ENCODE measurements at regions not wholly inside any gene's neighbourhood (a gene's known extent, or its start where the extent isn't known, plus 50 kb on each side); places are given as distances from the start of the nearest gene placed in this dataset.
"Not testable (repeated sequence)": the region's sequence is repeated elsewhere in the genome, so short reads cannot be mapped to it uniquely, and the experiment has no call there.

DNA sequence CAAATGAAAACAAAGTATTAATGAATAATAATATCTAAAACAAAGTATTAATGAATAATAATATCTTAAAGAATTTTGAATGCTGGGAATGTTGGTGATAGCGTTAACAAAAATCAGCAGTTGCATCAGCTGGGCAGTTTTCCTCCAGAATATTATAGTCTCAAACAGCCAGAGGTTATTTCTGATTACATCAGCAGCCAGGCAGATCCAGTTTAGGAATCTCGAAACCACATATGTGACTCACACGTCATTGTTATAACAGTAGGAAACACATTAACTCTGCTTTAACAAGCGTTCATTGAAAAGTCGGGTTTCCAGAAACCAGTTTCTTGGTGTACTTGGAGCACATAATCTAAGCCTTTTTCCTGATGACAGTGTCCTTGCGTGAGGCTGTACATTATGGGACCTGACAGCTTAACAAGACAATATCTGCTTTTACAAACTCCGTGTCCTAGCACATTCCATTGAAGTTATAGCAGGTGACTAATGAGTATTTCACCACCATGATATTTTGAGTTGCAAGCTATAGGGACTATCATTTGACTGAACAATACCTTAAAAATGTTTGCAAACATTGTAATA is 559.5 kb upstream of the KLF4 start:
- DNase-seq = no peak

DNA sequence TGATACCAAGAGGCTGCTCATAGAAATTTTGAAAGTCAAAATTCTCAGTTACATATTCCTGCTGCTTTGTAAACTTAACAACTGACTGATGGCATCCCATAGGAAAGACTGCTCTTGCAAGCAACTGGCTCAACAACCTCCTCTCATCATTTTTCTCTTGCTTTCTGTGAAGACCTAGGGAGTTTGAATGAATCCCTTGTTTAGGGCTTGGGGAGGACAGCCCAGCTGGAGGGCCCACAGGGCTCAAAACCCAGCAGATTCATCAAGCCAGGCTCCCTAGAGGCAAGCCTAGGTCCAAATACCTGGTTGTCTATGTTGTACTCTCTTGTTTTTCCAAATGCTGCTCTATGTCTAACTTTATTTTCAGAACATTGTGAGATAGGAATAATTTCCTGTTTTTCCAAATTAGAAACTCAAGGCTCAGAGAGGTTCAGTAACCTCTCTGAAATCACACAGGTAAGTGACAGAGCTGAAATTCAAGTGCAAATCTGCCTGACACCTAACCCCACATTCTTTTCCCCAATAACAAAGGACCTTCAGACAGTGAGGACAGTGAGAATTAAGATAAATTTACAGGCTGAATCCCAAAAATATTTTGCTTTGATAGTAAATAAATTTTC is 558.9 kb upstream of the KLF4 start:
- DNase-seq = no peak

DNA sequence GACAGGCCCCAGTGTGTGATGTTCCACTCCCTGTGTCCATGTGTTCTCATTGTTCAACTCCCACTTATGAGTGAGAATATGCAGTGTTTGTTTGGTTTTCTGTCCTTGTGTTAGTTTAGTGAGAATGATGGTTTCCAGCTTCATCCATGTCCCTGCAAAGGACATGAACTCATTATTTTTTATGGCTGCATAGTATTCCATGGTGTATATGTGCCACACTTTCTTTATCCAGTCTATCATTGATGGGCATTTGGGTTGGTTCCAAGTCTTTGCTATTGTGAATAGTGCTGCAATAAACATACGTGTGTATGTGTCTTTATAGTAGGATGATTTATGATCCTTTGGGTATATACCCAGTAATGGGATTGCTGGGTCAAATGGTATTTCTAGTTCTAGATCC is 558.2 kb upstream of the KLF4 start:
- DNase-seq = not testable (repeated sequence)

DNA sequence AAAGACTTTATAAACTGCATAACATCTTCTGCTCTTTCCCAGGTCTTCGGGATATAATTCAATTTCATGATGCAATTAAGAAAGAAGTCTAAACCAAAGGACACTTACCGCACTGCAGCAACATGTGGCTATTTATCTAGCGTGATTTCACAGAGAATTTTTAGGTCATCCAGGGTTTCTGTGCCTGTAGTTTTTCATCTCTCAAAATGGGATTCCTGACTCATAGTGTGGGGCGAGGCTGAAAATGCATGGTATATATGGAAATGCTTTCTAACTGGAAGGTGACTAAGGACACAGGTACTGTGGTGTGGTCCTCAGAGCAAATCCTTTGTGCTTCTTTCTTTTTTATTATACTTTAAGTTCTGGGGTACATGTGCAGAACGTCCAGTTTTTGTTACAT is 557.7 kb upstream of the KLF4 start:
- DNase-seq = no peak

DNA sequence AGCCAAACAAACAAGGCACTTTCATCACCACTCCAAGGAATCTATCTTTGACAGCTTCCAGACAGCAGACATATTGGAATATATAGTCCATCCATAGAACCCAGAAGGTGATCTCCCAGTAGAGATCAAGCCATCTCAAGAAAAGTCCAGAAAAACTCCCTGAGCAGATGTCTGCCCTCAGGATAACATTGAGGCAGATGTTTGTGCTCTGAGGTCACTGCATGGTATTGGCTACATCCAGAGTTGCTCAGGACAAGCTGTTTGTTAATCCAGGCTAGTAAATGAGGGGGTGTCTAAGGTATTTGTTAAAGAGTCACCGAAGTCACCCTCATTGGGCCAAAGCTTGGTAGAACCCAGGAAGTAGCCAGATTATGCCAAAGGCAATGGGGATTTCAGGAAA is 556.3 kb upstream of the KLF4 start:
- no peak for DNase-seq

DNA sequence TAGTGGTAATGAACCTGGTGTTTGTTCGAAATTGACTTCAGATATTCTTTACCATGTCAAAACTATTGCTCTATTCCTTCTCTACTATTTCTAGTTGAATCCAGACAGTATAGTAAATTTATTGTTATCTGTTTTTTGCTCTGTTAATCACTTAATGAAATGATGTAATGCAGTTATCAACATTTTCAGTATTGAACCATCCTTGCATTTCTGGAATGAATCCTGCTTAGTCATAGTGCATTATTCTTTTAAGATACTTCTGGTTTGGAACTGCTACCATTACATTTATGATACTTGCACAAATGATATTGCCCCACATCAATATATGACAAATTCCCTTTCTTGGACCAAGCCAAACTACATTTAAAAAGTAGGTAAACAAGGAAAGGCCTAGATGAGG is 554.0 kb upstream of the KLF4 start:
- no peak for DNase-seq

DNA sequence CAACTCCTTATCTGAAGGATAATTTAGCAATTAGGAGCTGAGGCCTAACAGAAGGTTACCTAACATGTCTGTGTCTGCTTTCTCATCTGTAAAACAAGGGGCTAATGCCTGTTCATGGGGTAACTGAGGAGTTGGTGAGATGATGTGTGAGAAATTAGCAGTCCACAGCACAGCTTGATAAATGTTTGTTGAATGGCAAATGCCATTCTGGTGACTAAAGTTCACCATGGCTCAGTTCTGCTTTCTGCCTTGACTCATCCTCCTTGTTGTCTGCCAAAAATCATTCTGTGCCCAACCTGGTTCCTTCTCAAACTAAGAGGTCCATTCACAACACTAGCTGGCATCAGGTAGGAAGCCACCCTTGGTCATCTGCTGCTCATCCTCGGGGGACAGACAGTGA is 552.0 kb upstream of the KLF4 start:
- DNase-seq = no peak

DNA sequence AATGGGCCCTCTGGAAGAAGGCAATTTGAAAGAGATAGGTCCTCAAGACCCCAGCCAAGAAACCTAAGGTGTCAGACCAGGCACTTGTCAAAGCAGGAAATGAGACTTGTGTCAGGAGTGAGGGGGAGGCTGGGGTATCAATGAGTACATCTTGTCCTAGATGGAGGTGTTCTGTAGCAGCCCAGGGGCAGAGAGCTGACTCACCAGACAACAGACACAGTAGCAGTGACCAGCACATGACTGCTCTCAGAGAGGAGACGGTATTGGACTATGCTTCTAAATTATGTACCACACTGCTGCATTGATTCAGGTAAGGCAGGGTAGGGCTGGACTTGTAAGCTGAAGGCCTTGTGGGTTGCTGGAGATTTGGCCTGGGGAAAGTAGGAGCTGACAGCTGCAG is 551.2 kb upstream of the KLF4 start:
- no peak for DNase-seq

DNA sequence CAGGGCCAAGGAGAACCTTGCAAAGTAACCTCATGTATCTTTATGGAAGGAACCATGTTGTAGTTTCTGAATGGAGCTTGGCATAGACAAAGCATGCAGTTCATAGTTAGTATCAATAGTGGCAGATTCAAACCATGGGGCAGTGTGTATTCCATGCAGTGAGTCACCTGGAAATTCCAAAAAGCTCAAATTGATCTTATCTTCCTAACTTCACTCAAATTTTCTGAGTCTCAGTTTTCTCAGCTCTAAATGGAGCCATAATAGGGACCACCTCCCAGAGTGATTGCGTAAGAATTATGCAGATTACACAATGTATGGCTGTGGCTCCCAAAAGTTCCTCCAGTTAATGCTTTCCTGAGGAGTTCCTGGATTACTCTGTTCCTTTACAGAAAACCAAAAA is 549.9 kb upstream of the KLF4 start:
- no peak for DNase-seq

DNA sequence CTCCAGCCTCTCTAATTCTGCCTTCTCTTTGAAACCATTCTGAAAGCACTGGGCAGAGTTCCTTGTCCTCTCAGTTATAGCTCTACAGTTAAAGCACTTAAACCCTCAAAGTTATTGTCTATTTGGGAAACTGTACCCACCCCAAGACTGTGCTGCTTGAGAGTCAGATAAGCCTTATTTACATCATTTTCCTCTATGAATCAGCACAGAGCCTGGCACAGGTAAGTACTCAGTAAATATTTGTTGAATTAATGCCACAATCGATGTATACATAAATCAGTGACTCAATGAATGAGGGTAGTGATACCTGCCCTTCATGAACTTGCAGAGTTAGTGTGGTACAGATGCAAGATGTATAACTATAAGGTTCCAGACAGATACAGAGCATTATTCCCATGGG is 549.4 kb upstream of the KLF4 start:
- DNase-seq = no peak

DNA sequence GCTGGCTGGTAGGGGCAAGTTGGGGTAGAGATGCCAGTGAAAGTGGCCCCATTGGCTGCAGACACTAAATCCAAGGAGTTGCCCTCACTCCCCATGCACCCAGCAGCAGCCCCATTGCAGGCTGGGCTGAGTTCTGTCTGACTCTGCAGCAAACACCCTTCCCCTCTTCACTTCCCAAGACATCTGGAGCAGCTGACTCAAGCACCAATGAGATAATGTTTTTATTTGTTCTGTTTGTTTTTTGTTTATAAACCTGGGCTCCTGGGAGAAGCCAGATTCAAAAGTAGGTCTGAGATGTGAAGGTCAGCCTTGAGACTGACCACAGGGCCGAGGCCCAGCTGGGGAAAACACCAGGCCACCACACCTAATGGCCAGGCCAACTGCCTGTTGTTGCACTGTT is 545.9 kb upstream of the KLF4 start:
- no peak for DNase-seq

DNA sequence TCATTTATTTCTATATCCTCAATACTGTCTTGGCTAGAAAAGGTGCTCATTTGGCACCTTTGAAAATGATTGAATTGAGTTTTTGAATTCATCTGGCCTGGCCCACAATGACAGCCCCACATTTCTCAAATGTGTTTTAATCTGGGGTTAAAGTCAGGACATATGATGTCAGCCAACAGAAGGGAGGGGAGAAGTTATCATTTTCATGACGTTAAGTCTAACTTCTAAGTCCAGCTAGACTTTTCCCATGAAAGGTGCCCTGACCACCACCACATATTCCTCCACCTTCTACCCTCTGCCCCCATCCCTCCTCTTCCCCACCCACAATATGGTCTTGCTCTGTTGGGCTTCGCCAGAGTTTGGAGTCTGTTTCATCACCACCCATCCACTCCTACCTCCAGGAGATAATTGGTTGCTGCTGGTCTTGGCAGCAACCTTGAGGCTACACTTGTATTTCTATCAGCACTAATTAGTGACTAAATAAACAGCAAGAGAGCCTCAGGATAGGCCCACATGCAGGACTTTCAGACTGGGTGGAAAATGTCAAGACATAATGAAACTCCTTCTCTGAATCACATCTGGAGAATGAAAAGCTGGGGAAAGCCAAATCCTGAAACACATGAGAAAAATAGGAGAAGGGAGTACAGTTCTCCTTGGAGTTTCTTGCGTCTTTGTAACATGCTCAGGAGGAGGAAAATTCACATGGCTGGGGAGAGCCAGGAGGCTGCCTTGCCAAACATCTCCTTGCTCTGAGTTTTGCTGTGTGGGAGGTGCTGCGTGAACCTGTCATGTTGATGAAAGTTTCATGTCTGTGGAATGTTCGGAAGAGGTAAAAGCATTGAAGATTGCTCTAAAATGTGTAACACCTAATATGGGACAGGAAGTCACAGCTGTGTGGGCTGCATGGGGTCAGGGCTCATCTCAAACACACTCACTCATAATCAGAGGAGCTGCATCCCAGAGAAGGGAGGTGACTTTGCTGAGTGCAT is 544.7 kb upstream of the KLF4 start:
- DNase-seq = no peak

DNA sequence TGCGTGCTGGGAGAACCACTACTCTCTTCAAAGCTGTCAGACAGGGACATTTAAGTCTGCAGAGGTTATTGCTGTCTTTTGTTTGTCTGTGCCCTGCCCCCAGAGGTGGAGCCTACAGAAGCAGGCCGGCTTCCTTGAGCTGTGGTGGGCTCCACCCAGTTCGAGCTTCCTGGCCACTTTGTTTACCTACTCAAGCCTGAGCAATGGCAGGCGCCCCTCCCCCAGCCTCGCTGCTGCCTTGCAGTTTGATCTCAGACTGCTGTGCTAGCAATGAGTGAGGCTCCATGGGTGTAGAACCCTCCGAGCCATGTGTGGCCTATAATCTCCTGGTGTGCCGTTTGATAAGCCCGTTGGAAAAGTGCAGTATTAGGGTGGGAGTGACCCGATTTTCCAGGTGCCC is 542.5 kb upstream of the KLF4 start:
- not testable (repeated sequence) for DNase-seq

DNA sequence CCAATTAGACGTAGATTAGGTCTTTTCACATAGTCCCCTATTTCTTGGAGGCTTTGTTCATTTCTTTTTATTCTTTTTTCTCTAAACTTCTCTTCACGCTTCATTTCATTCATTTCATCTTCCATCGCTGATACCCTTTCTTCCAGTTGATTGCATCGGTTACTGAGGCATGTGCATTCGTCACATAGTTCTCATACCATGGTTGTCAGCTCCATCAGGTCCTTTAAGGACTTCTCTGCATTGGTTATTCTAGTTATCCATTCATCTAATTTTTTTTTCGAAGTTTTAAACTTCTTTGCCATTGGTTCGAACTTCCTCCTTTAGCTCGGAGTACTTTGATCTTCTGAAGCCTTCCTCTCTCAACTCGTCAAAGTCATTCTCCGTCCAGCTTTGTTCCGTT is 541.7 kb upstream of the KLF4 start:
- not testable (repeated sequence) for DNase-seq

DNA sequence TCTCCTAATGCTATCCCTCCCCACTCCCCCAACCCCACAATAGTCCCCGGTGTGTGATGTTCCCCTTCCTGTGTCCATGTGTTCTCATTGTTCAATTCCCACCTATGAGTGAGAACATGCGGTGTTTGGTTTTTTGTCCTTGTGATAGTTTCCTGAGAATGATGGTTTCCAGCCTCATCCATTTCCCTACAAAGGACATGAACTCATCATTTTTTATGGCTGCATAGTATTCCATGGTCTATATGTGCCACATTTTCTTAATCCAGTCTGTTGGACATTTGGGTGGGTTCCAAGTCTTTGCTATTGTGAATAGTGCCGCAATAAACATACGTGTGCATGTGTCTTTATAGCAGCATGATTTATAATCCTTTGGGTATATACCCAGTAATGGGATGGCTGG is 537.1 kb upstream of the KLF4 start:
- not testable (repeated sequence) for DNase-seq

DNA sequence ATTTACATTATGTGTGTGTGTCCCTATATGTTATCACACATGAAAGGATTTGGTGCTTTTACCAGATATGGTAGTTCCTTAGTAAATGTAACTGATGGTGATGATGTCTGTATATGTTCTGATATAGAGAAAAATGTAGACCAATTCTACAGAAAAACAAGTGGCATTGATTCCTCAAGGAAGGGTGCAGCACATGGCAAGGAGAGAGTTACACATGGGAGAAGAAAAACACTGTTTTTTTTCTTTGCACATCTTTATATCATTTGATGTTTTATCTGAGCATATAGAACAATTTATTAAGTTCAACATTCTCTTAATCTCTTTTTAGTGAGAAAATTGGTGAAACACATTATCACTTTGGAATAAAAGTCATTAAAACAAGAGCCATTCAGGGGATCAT is 535.0 kb upstream of the KLF4 start:
- DNase-seq = no peak

DNA sequence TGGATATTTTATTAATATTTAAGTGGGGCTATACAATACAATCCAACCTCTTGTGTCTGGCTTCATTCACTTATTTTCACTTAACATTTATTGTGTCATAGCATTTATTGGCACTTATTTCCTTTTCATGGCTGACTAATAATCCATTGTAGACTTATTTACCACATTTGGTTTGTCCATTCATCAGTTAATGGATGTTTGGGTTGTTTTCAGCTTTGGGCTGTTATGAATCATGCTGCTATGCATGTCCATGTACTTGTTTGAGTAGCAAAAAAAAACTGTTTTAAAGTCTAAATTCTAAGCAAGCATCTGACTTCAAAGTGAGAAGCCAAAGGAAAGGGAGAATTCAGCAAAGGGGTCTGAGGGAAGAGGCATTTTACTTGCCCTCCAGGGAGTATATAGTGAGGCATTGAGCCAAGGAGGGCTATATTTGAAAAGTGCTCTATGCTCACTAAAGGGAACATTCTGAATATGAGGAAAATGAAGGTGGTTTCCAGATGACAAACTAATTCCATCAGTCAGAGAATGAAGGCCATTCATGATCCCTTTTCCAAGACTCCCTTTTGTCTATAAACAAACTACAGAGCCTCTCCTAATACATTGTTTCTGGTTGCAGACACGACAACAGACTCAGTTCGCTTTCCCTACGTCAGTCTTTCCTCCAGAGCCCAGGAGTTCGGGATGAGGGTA is 532.8 kb upstream of the KLF4 start:
- DNase-seq = no peak

DNA sequence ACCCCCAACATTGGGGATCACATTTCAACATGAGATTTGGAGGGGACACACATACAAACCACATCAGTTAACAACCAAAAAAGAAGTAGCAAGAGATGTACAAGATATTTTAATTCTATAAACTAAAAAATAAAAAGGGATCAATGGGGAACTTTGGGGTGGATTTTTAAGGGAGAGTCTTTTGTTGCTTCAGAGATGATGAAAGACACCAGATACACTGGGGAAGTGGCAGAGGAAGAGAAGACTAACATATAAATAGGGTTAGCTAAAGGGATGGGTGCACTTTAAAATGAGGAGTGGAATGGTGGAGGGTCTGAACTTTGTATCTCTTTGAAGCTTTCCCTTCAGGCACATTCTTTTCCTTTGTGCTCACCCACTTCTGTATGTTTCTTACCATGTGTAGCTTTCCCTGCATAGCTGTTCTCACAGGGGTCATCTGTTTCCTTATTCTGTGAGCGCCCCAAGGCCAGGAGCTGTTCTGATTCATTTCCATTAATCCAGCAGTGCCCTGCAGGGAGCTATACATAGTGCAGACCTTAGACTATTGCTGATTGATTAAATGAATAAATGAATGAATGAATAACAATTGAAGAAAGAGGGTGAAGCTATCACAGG is 531.6 kb upstream of the KLF4 start:
- no peak for DNase-seq

DNA sequence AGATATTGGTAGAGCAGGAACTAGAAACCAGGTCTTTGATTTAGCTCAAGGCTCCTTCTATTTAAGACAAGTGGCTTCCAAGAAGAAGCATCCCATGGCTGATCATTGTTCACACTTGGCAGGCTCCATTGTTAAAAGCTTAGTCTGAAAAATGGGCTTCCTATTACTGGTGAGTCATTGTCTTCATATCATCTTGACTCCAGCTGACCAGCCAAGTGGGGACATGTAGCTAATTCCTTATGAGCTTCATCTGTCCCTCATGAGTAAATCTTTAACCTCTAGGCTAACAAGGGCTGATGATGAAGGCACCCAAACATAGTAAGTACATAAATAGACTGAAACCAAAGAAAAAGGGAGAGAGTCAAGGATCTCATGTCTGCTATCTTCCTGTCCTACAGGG is 530.3 kb upstream of the KLF4 start:
- no peak for DNase-seq

DNA sequence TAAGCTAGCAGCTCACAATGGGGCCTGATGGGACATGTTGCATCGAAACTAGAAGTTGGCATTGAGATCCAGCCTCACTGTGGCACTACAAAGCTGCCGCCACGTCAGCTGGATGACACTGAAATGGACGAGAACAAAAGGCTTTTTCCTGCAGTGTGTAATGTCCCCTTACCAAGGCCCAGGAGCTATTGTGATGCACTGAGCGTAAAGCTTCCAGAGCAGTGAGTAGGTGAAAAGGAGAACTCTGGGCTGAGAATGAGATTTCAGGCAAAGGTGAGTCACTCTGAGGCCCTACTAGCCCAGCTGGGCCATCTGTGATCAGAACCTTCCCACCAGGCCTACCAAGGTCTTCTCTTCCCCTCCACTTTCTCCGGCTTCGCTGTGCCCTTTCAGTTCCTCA is 528.1 kb upstream of the KLF4 start:
- DNase-seq = no peak

DNA sequence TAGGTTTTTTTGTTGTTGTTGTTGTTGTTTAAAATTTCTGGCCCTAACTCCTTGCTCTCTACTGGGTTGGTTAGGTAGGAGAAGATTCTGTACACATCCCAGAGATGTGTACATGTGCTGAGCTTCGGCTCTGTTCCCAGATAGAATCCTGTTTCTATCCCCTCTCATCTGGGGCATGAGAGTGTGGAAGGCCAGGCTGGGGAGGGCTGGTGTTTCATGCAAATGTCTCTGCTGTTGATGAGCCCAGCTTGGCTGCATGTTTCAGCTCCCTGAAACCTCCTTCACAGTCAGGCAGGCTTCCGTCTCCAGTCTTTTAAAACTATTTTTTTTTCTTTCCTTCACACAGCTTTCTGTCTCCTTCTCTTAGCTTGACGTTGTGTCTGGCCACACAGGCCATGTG is 526.9 kb upstream of the KLF4 start:
- no peak for DNase-seq

DNA sequence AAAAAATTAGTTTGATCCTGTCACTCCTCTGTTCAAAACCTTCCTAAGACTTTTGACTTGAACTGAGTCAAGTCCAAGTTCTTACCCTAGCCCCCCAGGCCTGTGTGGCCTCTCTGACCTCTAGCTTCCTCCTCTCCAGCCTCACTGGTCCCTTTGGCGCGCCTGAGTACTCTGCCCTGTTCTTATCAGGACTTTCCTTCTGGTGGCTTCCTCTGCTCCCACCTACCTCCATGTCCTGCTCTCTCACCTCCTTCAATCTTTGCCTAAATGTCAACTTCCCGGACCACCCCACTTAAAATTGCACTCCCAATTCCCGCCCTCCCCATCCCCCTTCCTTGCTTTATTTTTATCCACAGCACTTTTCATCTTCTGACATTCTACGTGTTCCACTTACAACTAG is 526.1 kb upstream of the KLF4 start:
- no peak for DNase-seq

DNA sequence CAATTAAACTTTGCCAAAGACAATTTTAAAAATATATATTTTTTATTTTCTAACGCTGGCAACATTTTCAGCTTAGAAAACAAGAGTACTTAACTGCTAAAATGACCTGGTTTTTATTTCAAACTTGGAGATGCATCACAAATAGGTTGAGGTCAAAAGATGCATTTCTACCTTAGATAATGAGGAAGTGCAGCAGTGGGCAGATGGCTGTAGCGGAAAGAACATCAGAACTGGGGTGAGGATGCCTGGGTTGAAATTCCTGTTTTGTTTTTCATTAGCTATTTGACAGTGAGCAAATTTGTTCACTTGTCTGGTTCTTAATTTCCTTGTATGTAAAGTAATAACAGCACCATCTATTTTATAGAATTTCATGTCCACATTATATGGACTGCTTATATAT is 524.8 kb upstream of the KLF4 start:
- no peak for DNase-seq

Measured in CD4-positive, alpha-beta T cell treated with Interleukin-4 for 4 hours (primary cell).